Keratinocyte (primary cell): ENCODE measurements at regions not wholly inside any gene's neighbourhood (a gene's known extent, or its start where the extent isn't known, plus 50 kb on each side); places are given as distances from the start of the nearest gene placed in this dataset.
A peak's percentile ranks its signal among the peaks of the same experiment; 100 is the strongest.

Experiments
- DNase-seq: peaks from one replicate; pipeline ENCODE4 v3.0.0-alpha.2; 2011; ENCODE audit warnings: low read depth, missing footprints, low spot score
- FAIRE-seq: peaks from 2 replicates; lab custom pipeline; 2011; peaks lifted over from hg19 to GRCh38; lab: Jason Lieb, UNC
- H2AFZ ChIP-seq: 2 replicates; pipeline ENCODE4 v1.6.0; 2012; ENCODE audit warnings: low read length, control low read depth, inconsistent platforms; ENCODE audit not compliant: control insufficient read depth
- H3K27ac ChIP-seq: 2 replicates; pipeline ENCODE4 v1.5.1; 2011; ENCODE audit warnings: low read length; ENCODE audit not compliant: control insufficient read depth, insufficient read depth
- H3K27me3 ChIP-seq: 3 replicates; pipeline ENCODE4 v1.6.0; 2011; ENCODE audit warnings: low read length; ENCODE audit not compliant: control insufficient read depth, insufficient read depth; ENCODE audit errors: extremely low read depth
- H3K36me3 ChIP-seq, 2 experiments: 2 replicates in 1 of 2; 3 replicates in 1 of 2; pipeline ENCODE4 v1.5.1; 2011; ENCODE audit warnings: low read length in 2 of 2, mild to moderate bottlenecking in 1 of 2; ENCODE audit not compliant: control insufficient read depth in 2 of 2, insufficient read depth in 2 of 2; ENCODE audit errors: extremely low read depth in 1 of 2
- H3K4me1 ChIP-seq: 3 replicates; pipeline ENCODE4 v1.5.1; 2011; ENCODE audit warnings: low read length; ENCODE audit not compliant: control insufficient read depth, insufficient read depth; ENCODE audit errors: extremely low read depth
- H3K4me2 ChIP-seq: 3 replicates; pipeline ENCODE4 v1.6.0; 2011; ENCODE audit warnings: low read depth, low read length; ENCODE audit not compliant: control insufficient read depth, insufficient read depth; ENCODE audit errors: extremely low read depth
- H3K4me3 ChIP-seq, 3 experiments: fragments of 200-600 bp in 1 of 3; sonication (generic) in 1 of 3; 2 replicates in 2 of 3; 3 replicates in 1 of 3; pipeline ENCODE4 v1.5.1; 2011 to 2016; ENCODE audit warnings: low read length in 3 of 3, mild to moderate bottlenecking in 3 of 3, control low read depth in 2 of 3, inconsistent platforms in 1 of 3, low read depth in 1 of 3, mixed read lengths in 1 of 3, mixed run types in 1 of 3, moderate library complexity in 1 of 3; ENCODE audit not compliant: control insufficient read depth in 2 of 3, insufficient read depth in 2 of 3; ENCODE audit errors: extremely low read depth in 1 of 3
- H3K79me2 ChIP-seq: 2 replicates; pipeline ENCODE4 v1.6.0; 2012; ENCODE audit warnings: low read length; ENCODE audit not compliant: control insufficient read depth, insufficient read depth
- H3K9ac ChIP-seq: 3 replicates; pipeline ENCODE4 v1.6.0; 2011; ENCODE audit warnings: low read length; ENCODE audit not compliant: control insufficient read depth, insufficient read depth; ENCODE audit errors: extremely low read depth
- H3K9me1 ChIP-seq: 3 replicates; pipeline ENCODE4 v1.6.0; 2011; ENCODE audit warnings: low read length; ENCODE audit not compliant: control insufficient read depth, insufficient read depth; ENCODE audit errors: extremely low read depth
- H3K9me3 ChIP-seq: 2 replicates; pipeline ENCODE4 v1.5.1; 2012; ENCODE audit warnings: low read depth, low read length; ENCODE audit not compliant: control insufficient read depth
- H4K20me1 ChIP-seq: 3 replicates; pipeline ENCODE4 v1.6.0; 2011; ENCODE audit warnings: low read length; ENCODE audit not compliant: control insufficient read depth, insufficient read depth; ENCODE audit errors: extremely low read depth
- CTCF ChIP-seq, 3 experiments: IDR thresholded peaks in 1 of 3; conservative IDR thresholded peaks in 1 of 3; optimal IDR thresholded peaks in 1 of 3; 2 replicates in 2 of 3; 3 replicates in 1 of 3; pipeline versions ENCODE3 to v1.5.1; 2011; ENCODE audit warnings: low read length in 3 of 3, mild to moderate bottlenecking in 3 of 3, moderate library complexity in 2 of 3, control low read depth in 1 of 3, inconsistent platforms in 1 of 3; ENCODE audit not compliant: insufficient read depth in 2 of 3; ENCODE audit errors: extremely low read depth in 1 of 3
- EZH2 ChIP-seq: IDR thresholded peaks from one replicate; pipeline ENCODE4 v1.6.1; 2012; ENCODE audit warnings: inconsistent platforms, mild to moderate bottlenecking, low read length, moderate library complexity
- dilution Hi-C: fragments of 300-500 bp; cut with MboI; formaldehyde crosslinking; loops from one replicate; pipeline ENCODE4 v1.7.0; 2020; ENCODE audit warnings: low sequenced_read_pairs; ENCODE audit not compliant: extremely low pct_ligation_motif_present

GRCh38 chr9:119986713-119987112 lies 593.3 kb downstream of the CDK5RAP2 start:
- Histone ChIP-seq H3K9me1 (no peaks in the 10 kb centered on the region), H3K79me2 (no peaks in the 10 kb centered on the region), H3K36me3 (no peaks in the 10 kb centered on the region), H3K9me3 (no peaks in the 10 kb centered on the region), H4K20me1 (no peaks in the 10 kb centered on the region), H3K27ac (no peak overlapping the region), H3K4me2 (no peak overlapping the region), H3K9ac (no peak overlapping the region), H3K4me1 (no peaks in the 10 kb centered on the region), H3K4me3 (no peak overlapping the region), H2AFZ (no peak overlapping the region), H3K27me3 (no peaks in the 10 kb centered on the region)
- no peak for FAIRE-seq
- DNase-seq: no peak
- TF ChIP-seq EZH2 (no peak), CTCF (optimal IDR thresholded peaks at IDR 0.05 in 1 of 3, IDR thresholded peaks at IDR 0.05 in 1 of 3, conservative IDR thresholded peaks at IDR 0.05 in 1 of 3; ENCODE audit: extremely low read depth in 1 of 3, insufficient read depth in 2 of 3, low read length in 3 of 3) (no peak)
- dilution Hi-C loops: no loop called here

- Histone ChIP-seq H3K4me1 (no peaks in the 10 kb centered on the region), H3K9me3 (no peaks in the 10 kb centered on the region), H3K4me3 (no peak overlapping the region), H3K27me3 (no peaks in the 10 kb centered on the region), H4K20me1 (no peaks in the 10 kb centered on the region), H3K9ac (no peak overlapping the region), H3K36me3 (no peaks in the 10 kb centered on the region), H3K79me2 (no peaks in the 10 kb centered on the region), H2AFZ (no peak overlapping the region), H3K9me1 (no peaks in the 10 kb centered on the region), H3K27ac (no peak overlapping the region), H3K4me2 (no peak overlapping the region)
- FAIRE-seq: no peak
- no peak for DNase-seq
- dilution Hi-C loops: no loop called here
- TF ChIP-seq EZH2: no peak
- peak in 2 of 3 experiments; percentile 15 to 36 for TF ChIP-seq CTCF (optimal IDR thresholded peaks at IDR 0.05 in 1 of 3, IDR thresholded peaks at IDR 0.05 in 1 of 3, conservative IDR thresholded peaks at IDR 0.05 in 1 of 3; ENCODE audit: extremely low read depth in 1 of 3, insufficient read depth in 2 of 3, low read length in 3 of 3)
Measured at GRCh38 chr9:119986205-119986604, 593.8 kb downstream of the CDK5RAP2 start.
